Common myeloid progenitor, CD34-positive (primary cell): ENCODE measurements at regions not wholly inside any gene's neighbourhood (a gene's known extent, or its start where the extent isn't known, plus 50 kb on each side); places are given as distances from the start of the nearest gene placed in this dataset.

Source experiments
- CTCF ChIA-PET: fragments of 350-600 bp; sonication (Branson Sonifier 250); formaldehyde crosslinking; loops from one replicate; lab custom pipeline; 2021; ENCODE audit warnings: antibody characterized with exemption; lab: Charles Lee
- POLR2A ChIA-PET: fragments of 350-600 bp; sonication (Branson Sonifier 250); formaldehyde crosslinking; loops from one replicate; lab custom pipeline; 2021; ENCODE audit warnings: antibody characterized with exemption; lab: Charles Lee
- DNase-seq, 3 donors: peaks; one replicate each; pipeline versions ENCODE4 v3.0.0 to v3.0.0-alpha.2; 2013
- H3K27ac ChIP-seq, 2 experiments: 1 replicate in 1 of 2; 2 replicates in 1 of 2; pipeline ENCODE4 v1.7.0; 2013; ENCODE audit warnings: inconsistent platforms in 2 of 2, low read length in 2 of 2, mild to moderate bottlenecking in 2 of 2, low read depth in 1 of 2, moderate library complexity in 1 of 2; ENCODE audit not compliant: severe bottlenecking in 2 of 2, insufficient read depth in 1 of 2, poor library complexity in 1 of 2
- H3K27me3 ChIP-seq, 5 experiments: replicated peaks in 2 of 5; 1 replicate in 3 of 5; 2 replicates in 2 of 5; pipeline versions ENCODE4 v1.6.1 to v1.7.0; 2013; ENCODE audit warnings: low read length in 4 of 5, mild to moderate bottlenecking in 2 of 5, moderate library complexity in 2 of 5, inconsistent platforms in 1 of 5; ENCODE audit not compliant: insufficient read depth in 5 of 5, control insufficient read depth in 4 of 5
- H3K36me3 ChIP-seq, 4 experiments: 1 replicate in 2 of 4; 2 replicates in 2 of 4; pipeline versions ENCODE4 v1.6.1 to v1.7.0; 2013; ENCODE audit warnings: low read length in 3 of 4, control low read depth in 1 of 4, mild to moderate bottlenecking in 1 of 4; ENCODE audit not compliant: control insufficient read depth in 4 of 4, insufficient read depth in 4 of 4
- H3K4me1 ChIP-seq, 4 experiments: 1 replicate in 3 of 4; 2 replicates in 1 of 4; pipeline versions ENCODE4 v1.6.1 to v1.7.1; 2013; ENCODE audit warnings: low read length in 3 of 4, mild to moderate bottlenecking in 3 of 4, control low read depth in 1 of 4, inconsistent platforms in 1 of 4, moderate library complexity in 1 of 4; ENCODE audit not compliant: control insufficient read depth in 4 of 4, insufficient read depth in 4 of 4; ENCODE audit errors: control extremely low read depth in 1 of 4
- H3K4me3 ChIP-seq, 7 experiments: 1 replicate in 4 of 7; 2 replicates in 3 of 7; pipeline versions ENCODE4 v1.5.1 to v1.7.0; 2013; ENCODE audit warnings: mild to moderate bottlenecking in 7 of 7, low read length in 6 of 7, moderate library complexity in 6 of 7, inconsistent platforms in 2 of 7, low read depth in 2 of 7, control low read depth in 1 of 7; ENCODE audit not compliant: insufficient read depth in 4 of 7, control insufficient read depth in 1 of 7; ENCODE audit errors: extremely low read depth in 1 of 7
- H3K9me3 ChIP-seq, 5 experiments: 1 replicate in 4 of 5; 2 replicates in 1 of 5; pipeline versions ENCODE4 v1.6.1 to v1.7.1; 2013; ENCODE audit warnings: low read length in 4 of 5, mild to moderate bottlenecking in 2 of 5, inconsistent platforms in 1 of 5, low read depth in 1 of 5, moderate library complexity in 1 of 5; ENCODE audit not compliant: control insufficient read depth in 4 of 5, insufficient read depth in 2 of 5; ENCODE audit errors: control extremely low read depth in 1 of 5
- WGBS: methylation state at CpG from one replicate; pipeline ENCODE4 v1.1.5; 2013; ENCODE audit not compliant: insufficient coverage; 5-methylcytosine and 5-hydroxymethylcytosine counted together

DNA sequence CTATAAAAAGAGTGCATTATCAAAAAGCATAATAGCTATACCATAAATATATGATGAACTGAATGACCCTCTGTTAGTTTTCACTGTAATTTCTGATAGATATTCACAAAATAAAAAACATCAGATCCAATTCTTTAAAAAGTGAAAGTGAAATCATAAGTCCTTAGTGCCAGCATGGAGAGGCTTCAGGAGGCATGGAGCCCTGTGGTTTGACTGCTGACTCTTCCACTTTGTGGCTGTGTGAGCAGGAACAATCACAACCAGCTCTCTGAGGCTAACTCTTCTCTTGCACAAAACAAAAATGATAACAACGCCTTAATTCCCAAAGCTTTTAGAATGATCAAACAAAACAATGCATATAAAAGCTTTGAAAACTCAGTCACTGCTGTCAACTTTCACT, 1143.9 kb downstream of the PDHA2 start:
- DNase-seq: peak in 2 of 3 donors; percentile 22 to 34
- H3K27ac ChIP-seq: no peak overlapping the region
- whole genome bisulfite sequencing: 88% methylated on average over 1 of the region's 1 CpG
- CTCF ChIA-PET: no interaction called here
- H3K4me3 ChIP-seq: no peak overlapping the region
- no peaks in the 10 kb centered on the region for H3K36me3 ChIP-seq
- POLR2A ChIA-PET: no interaction called here
- no peaks in the 10 kb centered on the region for H3K27me3 ChIP-seq
- H3K9me3 ChIP-seq: no peaks in the 10 kb centered on the region
- no peaks in the 10 kb centered on the region for H3K4me1 ChIP-seq

DNA sequence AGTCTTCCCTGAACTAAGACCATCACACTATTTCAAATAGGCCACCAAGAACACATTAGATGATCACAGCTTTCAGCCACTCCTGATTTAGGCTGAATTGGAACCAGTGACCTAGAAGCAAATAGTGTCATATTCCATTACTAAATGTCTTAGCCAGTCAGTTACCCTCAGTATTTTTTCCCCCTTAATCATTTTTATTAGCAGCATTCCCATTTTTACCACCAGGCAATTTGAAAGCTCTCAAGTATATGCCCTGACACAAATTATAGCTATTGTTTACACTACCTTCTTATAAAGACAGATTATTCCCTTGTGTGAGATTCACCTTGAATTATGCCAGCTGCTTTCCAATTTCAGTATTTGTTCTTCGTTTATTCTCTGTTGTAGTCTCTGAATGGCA, 1146.9 kb downstream of the PDHA2 start:
- CTCF ChIA-PET: no interaction called here
- POLR2A ChIA-PET: no interaction called here
- no peaks in the 10 kb centered on the region for H3K27me3 ChIP-seq
- no peak for DNase-seq
- no peaks in the 10 kb centered on the region for H3K36me3 ChIP-seq
- no peaks in the 10 kb centered on the region for H3K9me3 ChIP-seq
- no peak overlapping the region for H3K4me3 ChIP-seq
- H3K4me1 ChIP-seq: no peaks in the 10 kb centered on the region
- WGBS: no CpG with 5 or more reads among the region's 1 CpG
- H3K27ac ChIP-seq: no peak overlapping the region

DNA sequence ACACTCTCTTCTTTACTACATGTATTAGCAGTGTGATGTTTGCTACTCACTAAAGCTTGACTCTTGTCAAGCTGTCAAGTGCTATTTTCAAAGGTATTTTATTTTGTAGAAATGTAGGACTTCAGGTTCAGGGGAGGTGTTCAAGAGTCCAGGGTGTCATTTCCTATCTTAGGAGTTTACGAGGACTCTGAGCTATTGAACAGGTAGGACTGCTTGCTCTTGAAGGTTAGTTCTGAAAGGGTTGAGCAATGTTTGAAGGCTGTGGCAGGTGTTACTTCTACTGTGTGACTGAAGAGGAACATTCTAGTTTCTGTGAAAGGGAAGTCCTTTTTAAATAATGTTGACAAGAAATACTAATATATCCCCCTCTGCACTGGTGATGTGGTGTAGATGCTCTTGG, 1151.2 kb downstream of the PDHA2 start:
- CTCF ChIA-PET: no interaction called here
- H3K4me3 ChIP-seq: no peak overlapping the region

DNA sequence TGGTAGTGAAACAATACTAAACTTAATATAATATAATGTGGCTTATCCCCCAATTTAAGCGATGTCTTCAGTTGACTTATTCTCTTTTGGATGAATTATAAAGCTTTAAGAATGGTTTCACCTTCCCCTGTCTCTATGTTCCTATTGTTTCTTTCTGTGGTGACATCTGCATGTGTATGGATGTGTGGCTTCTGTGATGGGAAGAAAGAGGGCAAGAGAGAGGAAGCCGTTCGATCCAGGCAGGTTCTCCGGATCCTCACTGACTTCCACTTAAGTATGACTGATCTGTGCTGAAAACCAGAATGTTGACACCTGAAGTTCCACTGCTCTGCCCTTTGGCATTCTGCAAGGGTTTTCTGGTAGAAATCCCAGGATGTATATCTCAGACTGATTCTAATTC, 1150.8 kb downstream of the STPG2 start:
- Histone ChIP-seq H3K36me3 (no peaks in the 10 kb centered on the region), H3K4me3 (no peak overlapping the region), H3K27ac (no peak overlapping the region), H3K4me1 (no peaks in the 10 kb centered on the region), H3K9me3 (no peaks in the 10 kb centered on the region), H3K27me3 (no peaks in the 10 kb centered on the region)
- ChIA-PET CTCF (no interaction called here), POLR2A (no interaction called here)
- whole genome bisulfite sequencing: 100% methylated on average over 3 of the region's 4 CpGs
- no peak for DNase-seq

More for the DNA sequence above, 1151.2 kb downstream of the PDHA2 start:
- 92% methylated on average over 1 of the region's 1 CpG for WGBS
- no peak for DNase-seq
- no peaks in the 10 kb centered on the region for H3K27me3 ChIP-seq
- H3K36me3 ChIP-seq: no peaks in the 10 kb centered on the region
- POLR2A ChIA-PET: no interaction called here
- H3K4me1 ChIP-seq: no peaks in the 10 kb centered on the region
- no peaks in the 10 kb centered on the region for H3K9me3 ChIP-seq
- no peak overlapping the region for H3K27ac ChIP-seq

DNA sequence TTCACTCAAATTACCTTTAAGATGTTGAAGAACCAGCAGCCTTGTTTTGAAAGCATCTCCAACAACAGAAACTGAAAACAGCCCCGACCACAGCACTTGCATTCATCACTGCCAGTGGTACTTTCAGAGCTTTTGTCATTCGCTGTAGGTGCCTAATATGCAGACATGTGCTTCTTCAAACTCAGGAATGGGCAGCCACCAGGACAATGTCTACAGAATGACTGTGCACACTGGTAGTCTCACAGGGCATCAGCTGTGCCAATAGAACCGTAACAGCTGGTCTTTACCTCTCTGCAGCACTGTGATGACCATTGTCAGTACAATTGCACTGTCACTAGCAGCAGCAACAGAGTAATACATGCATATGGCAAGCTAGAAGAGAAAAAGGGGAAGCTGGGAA, 1149.7 kb downstream of the STPG2 start:
- Histone ChIP-seq H3K4me3 (no peak overlapping the region), H3K27me3 (no peaks in the 10 kb centered on the region), H3K9me3 (no peaks in the 10 kb centered on the region), H3K4me1 (no peaks in the 10 kb centered on the region), H3K27ac (no peak overlapping the region), H3K36me3 (no peaks in the 10 kb centered on the region)
- 96% methylated on average over 3 of the region's 3 CpGs for WGBS
- POLR2A ChIA-PET: no interaction called here
- DNase-seq: peak in 2 of 3 donors; percentile 19 to 35
- CTCF ChIA-PET: interaction anchor here (0.6 to 1.1 kb wide), 2 partner anchors 24 to 109 kb away, joined by 3 to 5 read pairs; no protein-coding TSS in a partner anchor

DNA sequence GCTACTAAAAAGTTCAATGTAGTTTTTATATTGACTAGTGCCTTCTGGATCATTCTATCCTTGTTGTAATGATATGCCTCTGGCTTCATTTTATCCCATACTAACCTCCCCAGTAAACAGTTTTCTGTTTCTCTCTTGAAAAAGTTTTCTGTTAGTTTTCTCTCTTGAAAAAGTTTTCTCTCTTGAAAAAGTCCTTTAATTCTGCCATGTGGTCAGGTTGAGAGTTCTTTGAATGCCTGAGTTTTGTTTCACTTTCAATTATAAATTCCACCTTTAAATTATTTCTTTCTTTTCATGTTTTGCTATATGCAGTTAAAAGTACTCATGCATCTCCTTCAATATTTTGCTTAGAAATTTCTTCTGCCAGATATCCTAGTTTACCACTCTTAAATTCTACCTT, 1139.6 kb downstream of the STPG2 start:
- ChIA-PET CTCF (no interaction called here), POLR2A (no interaction called here)

DNA sequence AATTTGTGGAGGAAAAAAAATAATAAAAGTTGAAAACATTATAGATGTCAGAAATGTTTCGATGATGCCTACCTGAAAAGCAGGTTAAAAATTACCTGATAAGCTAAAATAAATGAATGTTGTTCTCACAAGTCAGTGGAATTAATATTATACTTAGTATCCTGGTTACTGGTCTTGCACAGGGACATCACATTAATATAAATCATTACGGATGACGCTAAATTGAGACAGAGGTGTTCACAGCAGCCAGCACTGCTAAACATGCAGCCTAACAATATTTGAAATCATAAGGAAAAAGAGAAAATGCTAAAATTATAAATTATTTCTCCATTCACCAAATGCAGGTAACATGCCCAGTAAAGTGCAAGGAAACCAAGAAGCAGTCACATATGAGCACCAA, 1130.0 kb downstream of the STPG2 start:
- Histone ChIP-seq H3K36me3 (no peaks in the 10 kb centered on the region), H3K27me3 (no peaks in the 10 kb centered on the region), H3K4me1 (no peaks in the 10 kb centered on the region), H3K4me3 (no peak overlapping the region), H3K9me3 (no peaks in the 10 kb centered on the region), H3K27ac (no peak overlapping the region)
- WGBS: no CpG with 5 or more reads among the region's 3 CpGs
- DNase-seq: no peak
- ChIA-PET CTCF (interaction anchor here (0.7 kb wide), 1 partner anchor 1537 kb away, joined by 3 read pairs; no protein-coding TSS in a partner anchor), POLR2A (no interaction called here)

More for the DNA sequence above, 1139.6 kb downstream of the STPG2 start:
- Histone ChIP-seq H3K27ac (no peak overlapping the region), H3K4me1 (no peaks in the 10 kb centered on the region), H3K4me3 (no peak overlapping the region), H3K27me3 (no peaks in the 10 kb centered on the region), H3K9me3 (no peaks in the 10 kb centered on the region), H3K36me3 (no peaks in the 10 kb centered on the region)
- DNase-seq: peak in 2 of 3 donors; percentile 5 to 15
